HG02678 (cell line): ENCODE measurements at regions not wholly inside any gene's neighbourhood (a gene's known extent, or its start where the extent isn't known, plus 50 kb on each side); places are given as distances from the start of the nearest gene placed in this dataset.

Experiments used
- ATAC-seq: cut with Tn5 transposase; IDR thresholded peaks from one replicate; pipeline ENCODE4 v1.9.1; 2021; ENCODE audit warnings: mild to moderate bottlenecking, moderate library complexity; ENCODE audit not compliant: unreplicated experiment

DNA sequence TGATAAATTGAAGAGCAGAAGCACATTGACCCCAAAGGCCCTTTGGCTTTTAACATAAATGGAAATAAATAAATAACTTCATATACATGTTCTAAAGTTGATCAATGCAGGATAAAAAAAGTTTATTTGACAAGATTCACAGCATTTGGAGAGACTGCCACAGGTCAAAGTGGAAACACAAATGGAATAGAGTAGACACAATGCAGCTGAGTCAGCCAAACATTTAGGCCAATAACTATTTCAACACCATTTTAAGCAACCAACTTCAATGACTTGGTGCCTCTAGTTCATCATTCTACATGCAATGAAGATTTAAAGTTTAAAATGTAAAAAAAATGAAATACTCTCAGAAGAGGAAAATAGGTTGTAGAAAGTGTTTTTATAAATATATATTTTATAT lies 365.2 kb downstream of the FAT4 start:
- ATAC-seq: no peak

- no peak for ATAC-seq
Measured at GRCh38 chr4:125681240-125681639, 366.5 kb downstream of the FAT4 start.

DNA sequence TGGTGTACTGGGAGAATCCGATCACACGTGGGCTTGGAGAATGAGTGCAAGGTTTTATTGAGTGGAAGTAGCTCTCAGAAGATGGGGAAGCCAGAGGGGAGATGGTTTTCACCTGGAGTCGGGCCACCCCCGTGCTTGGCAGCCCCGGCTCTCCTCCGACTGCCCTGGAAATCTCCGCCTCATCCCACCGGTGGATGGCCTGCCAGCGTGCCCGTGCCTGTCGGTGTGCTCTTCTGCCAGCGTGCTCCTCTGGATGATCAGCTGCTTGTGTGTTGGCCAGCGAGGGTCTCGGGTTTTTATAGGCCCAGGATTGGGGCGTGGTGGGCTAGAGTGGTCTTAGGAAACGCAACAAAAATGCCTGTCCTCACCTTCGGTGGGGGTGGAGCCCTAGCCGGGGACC lies 368.0 kb downstream of the FAT4 start:
- ATAC-seq: no peak

- no peak for ATAC-seq
Measured at GRCh38 chr4:125688841-125689240, 374.1 kb downstream of the FAT4 start.

DNA sequence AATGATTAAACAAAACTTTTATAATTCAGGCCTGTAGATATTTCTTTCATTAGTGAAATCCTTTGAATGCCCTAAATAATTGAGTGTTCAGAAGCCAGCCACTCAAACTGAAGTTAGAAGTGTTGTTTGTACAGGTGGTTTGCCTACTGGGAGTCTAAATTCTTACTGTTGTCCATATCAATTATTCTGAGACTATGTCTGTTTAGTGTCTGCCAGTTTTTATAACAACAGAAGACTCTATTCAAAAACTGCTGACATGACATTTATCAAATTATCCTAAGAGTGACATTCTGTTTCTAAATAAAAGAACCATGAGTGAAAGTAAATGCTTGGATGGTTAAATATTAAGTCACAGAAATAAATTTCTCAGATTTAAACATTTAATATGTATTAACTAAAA lies 375.1 kb downstream of the FAT4 start:
- no peak for ATAC-seq

- ATAC-seq: no peak
Measured at GRCh38 chr4:125693228-125693627, 378.5 kb downstream of the FAT4 start.

DNA sequence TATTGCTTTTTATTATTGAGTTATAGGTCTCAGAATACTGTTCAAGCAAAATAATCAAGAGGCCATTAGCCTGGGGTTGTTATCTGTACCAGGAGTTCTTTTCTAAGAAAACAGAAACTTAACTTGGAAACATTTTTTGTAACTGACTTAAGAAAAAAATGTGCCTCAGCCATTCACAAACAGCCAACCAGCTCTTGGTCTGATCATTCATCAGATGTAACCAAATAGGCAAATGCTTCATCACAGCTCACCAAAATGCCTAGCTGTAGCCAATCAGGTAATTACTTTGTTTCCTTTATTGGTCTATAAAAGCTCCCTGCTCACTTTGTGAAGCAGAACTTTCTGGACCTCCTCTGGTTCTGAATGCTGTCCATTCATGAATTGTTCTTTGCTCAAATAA lies 387.7 kb downstream of the FAT4 start:
- no peak for ATAC-seq

DNA sequence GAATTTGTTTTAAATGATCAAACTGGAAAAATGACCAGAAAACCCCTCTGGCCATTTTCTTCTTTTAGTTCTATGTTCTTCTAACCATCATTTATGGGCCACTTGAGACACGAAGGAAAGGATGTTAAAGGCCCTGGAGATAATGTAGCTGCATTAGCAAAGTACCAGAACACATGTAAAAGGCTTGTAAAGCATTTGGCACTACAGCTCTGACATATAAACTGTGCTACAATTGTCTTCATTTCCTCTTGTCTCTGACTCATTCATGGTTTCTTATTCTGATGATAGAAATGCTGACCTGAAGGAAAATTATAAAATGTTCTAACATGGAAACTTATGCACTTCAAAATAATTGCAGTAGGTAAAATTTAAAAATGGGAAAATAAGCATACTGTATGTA lies 388.7 kb downstream of the FAT4 start:
- no peak for ATAC-seq

DNA sequence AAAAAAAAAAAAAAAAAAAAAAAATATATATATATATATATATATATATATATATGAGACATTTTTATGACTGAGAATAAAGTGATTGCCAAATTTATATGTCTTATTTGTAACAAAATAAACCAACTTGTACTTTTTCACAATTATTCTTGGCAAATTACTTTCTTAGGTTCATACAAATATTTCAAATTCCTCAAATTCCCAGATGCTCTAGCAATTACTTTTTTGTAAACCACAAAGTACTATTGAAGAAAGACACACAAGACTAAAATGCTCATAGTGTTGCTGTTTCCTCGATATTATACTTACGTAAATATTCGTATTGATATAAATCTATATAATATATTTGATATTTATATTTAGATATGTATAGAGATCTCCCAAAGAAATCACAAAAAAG lies 390.0 kb downstream of the FAT4 start:
- ATAC-seq: no peak

- no peak for ATAC-seq
Measured at GRCh38 chr4:125705681-125706080, 390.9 kb downstream of the FAT4 start.

- no peak for ATAC-seq
Measured at GRCh38 chr4:125707397-125707796, 392.6 kb downstream of the FAT4 start.

- ATAC-seq: no peak
Measured at GRCh38 chr4:125710766-125711165, 396.0 kb downstream of the FAT4 start.

DNA sequence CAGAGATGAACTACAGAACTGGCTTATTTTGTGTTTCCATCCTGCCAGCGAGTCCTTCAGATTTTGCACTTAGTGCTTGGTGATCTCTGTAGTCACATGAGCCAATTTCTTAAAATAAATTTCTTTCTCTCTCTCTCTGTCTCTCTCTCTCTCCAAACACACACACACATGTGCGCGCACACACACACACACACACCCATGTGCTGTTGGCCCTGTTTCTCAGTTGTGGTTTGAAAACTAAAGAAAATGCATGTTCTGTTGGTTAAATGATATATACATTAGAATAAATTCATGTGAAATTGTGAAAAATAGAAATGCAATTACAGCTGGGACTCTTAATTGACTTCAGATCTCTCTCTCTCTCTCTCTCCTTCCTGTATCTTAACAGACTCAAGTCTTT lies 399.3 kb downstream of the FAT4 start:
- ATAC-seq: no peak

GRCh38 chr4:125714845-125715244 lies 400.1 kb downstream of the FAT4 start:
- ATAC-seq: no peak

GRCh38 chr4:125719987-125720386 lies 405.2 kb downstream of the FAT4 start:
- no peak for ATAC-seq

DNA sequence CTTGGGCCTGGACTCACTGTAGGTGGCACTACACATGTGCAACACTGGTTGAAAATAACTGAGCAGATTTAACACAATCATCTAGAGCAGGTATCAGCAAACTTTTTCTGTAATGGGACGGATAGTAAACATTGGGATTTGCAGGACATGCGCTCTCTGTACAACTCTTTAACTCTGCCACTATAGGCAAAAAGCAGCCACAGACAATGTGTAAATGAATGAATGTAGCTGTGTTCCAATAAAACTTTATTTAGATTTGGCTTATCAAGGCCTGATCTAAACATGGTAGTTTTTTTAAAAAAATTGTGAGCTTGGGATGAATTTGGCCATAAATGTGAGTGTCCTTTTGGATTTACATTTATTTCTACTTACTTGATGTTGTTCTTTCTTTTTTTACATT lies 407.3 kb downstream of the FAT4 start:
- ATAC-seq: no peak

DNA sequence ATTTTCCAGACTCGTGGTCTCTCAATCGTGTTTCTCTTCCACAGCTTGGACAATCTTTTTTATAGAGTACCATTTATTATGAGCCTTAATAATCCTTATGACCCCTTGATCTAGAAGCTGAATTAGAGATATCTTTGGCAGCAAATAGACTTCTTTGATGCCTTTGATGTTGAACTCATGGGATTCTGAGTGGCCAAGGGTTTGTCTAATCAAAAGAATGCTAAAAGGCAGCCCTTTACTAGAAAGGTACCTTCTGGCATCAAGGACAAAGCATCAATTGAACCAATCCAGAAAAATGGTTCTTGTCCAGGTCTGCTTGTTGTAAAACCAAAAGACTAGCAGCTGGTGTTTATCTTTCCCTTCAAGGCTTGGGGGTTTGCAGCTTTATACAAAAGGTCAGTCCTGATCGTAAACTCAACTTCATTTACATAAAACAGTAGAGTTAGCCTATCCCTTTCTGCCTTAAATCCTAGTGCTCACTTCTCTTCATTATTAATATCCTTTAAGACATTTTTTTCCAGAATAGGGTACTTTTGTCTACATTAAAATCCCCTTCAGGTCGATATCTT lies 411.3 kb downstream of the FAT4 start:
- no peak for ATAC-seq

DNA sequence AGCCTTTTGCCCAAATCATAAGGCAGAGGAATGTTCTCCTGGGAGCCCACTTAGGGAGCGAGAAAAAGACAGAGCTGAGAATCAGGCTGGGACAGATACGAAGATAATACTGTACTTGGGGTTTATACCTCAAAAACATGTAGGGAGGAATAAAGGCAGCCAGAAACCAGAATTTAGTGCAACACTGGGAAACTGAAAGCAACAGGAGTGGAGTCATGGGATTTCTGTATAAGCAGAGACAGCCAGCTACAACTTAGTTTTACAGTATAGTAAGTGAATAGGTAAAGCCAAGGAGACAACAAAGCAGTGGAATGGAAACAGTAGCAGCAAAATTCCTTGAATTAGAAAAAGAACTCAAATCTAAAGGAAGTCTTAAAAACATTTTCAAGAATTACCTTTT lies 413.2 kb downstream of the FAT4 start:
- no peak for ATAC-seq

DNA sequence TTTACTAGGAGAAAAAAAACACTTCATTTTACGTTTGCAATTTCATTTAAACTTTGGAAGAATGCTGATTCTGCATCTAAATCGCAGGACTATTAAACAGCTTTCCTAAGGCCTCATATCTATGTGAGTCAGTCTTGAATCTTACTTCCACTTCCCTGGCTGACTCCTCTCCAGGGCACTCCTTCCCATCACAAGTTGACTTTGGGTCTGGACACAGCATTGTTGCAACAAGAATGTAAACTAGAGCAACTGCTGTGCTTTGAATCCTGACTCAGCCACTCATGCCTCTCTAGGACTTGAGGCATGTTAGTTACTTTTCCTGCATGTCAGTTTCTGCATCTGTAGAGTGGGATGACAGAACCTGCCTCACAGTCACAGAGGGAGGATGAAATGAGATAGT lies 413.8 kb downstream of the FAT4 start:
- ATAC-seq: no peak

GRCh38 chr4:125729171-125729570 lies 414.4 kb downstream of the FAT4 start:
- ATAC-seq: no peak

GRCh38 chr4:125732632-125733031 lies 417.9 kb downstream of the FAT4 start:
- ATAC-seq: no peak

GRCh38 chr4:125734504-125734903 lies 419.7 kb downstream of the FAT4 start:
- no peak for ATAC-seq

GRCh38 chr4:125735102-125735501 lies 420.3 kb downstream of the FAT4 start:
- ATAC-seq: no peak

DNA sequence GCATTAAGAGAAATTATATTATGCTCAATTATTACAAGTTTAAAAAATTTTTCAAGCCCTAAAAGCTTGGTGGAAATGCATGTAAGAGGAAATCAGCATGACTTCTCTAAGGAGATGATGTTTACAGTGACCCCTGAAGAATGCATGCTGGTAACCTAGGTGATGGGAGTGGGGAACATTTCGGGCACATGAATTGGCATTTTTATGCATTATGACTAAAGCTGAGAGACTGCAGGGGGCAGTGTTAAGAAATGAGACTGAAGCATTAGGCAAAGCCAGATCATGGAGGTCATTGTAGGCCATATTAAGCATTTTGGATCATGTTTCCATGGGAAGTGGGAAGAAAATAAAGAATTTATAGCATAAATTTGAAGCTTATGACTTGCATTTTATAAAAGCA lies 421.3 kb downstream of the FAT4 start:
- ATAC-seq: no peak
